ENCODE measurements at regions not wholly inside any gene's neighbourhood (a gene's known extent, or its start where the extent isn't known, plus 50 kb on each side); places are given as distances from the start of the nearest gene placed in this dataset.

- Histone ChIP-seq H2BK15ac (ENCODE audit: low read depth, low read length) (no peak overlapping the region), H3K27ac (ENCODE audit: insufficient read length, low read depth, low read length) (no peak overlapping the region), H3K4me2 (ENCODE audit: insufficient read depth, insufficient read length, low read length) (no peak overlapping the region), H2AFZ (ENCODE audit: low read length) (no peak overlapping the region), H3K4me1 (ENCODE audit: insufficient read depth, low read length) (no peaks in the 10 kb centered on the region), H3K79me1 (ENCODE audit: insufficient read depth, low read depth, low read length, poor library complexity, severe bottlenecking) (no peaks in the 10 kb centered on the region), H4K5ac (ENCODE audit: insufficient read length, low read depth, low read length) (no peak overlapping the region), H3K9ac (ENCODE audit: extremely low read depth, insufficient read length, low read length) (no peak overlapping the region), H2BK20ac (ENCODE audit: low read depth, low read length, poor library complexity, severe bottlenecking) (no peak overlapping the region), H4K91ac (ENCODE audit: insufficient read length, low read depth, low read length) (no peak overlapping the region), H2BK12ac (ENCODE audit: insufficient read length, low read depth, low read length) (no peak overlapping the region), H3K79me2 (ENCODE audit: insufficient read depth, low read length) (no peaks in the 10 kb centered on the region), H4K20me1 (ENCODE audit: control insufficient read depth, insufficient read depth, insufficient read length) (peaks cover 2% of the 10 kb centered on the region), H2BK5ac (ENCODE audit: insufficient read length, low read length) (no peak overlapping the region), H3K27me3 (ENCODE audit: insufficient read depth, low read length) (no peaks in the 10 kb centered on the region), H3K18ac (ENCODE audit: insufficient read length, low read depth, low read length) (no peak overlapping the region), H3K14ac (ENCODE audit: insufficient read depth, low read length) (no peak overlapping the region), H3K23me2 (ENCODE audit: insufficient read length, low read depth, low read length, poor library complexity, severe bottlenecking) (no peaks in the 10 kb centered on the region), H3T11ph (ENCODE audit: low read length) (no peak overlapping the region), H3K4ac (ENCODE audit: low read depth, low read length) (no peak overlapping the region), H4K8ac (replicated peaks; ENCODE audit: insufficient read length, low read depth, low read length) (no peak overlapping the region), H2AK5ac (ENCODE audit: insufficient read length, low read length) (no peak overlapping the region), H2BK120ac (ENCODE audit: low read depth, low read length, poor library complexity, severe bottlenecking) (no peak overlapping the region), H3K9me3 (ENCODE audit: control insufficient read depth, low read depth, low read length) (no peaks in the 10 kb centered on the region), H3K23ac (ENCODE audit: insufficient read length, low read depth, low read length) (no peak overlapping the region), H3K56ac (ENCODE audit: insufficient read length, low read depth, low read length) (no peak overlapping the region)
- Mint-ChIP-seq H3K4me1 (no peaks in the 10 kb centered on the region), H3K9me3 (no peaks in the 10 kb centered on the region), H3K4me3 (no peak overlapping the region), H3K36me3 (ENCODE audit: insufficient read depth in 1 of 3, low read depth in 3 of 3) (no peaks in the 10 kb centered on the region; a peak in 1 of 7 replicates), H3K27ac (no peak overlapping the region), H3K27me3 (ENCODE audit: low read depth) (peaks cover 1% of the 10 kb centered on the region; the same call in 1 of the 2 replicates)
- no peak for DNase-seq
- no peak for TF ChIP-seq CTCF (conservative IDR thresholded peaks at IDR 0.05)
- no CpG with 5 or more reads among the region's 2 CpGs for WGBS (ENCODE audit: extremely low coverage, insufficient read length, low lambda C conversion rate)
Observed at GRCh38 chr1:115457289-115457688, 119.2 kb upstream of the NGF start.

Measured in H9 (cell line).